CD4-positive, alpha-beta T cell treated with Interferon alpha-2 for 1 hour (primary cell): ENCODE measurements at regions not wholly inside any gene's neighbourhood (a gene's known extent, or its start where the extent isn't known, plus 50 kb on each side); places are given as distances from the start of the nearest gene placed in this dataset.

ENCODE experiments used
- DNase-seq, 2 donors: peaks; one replicate each; pipeline ENCODE4 v3.0.0-alpha.2; 2020 to 2022

GRCh38 chr16:63005356-63005755 is 969.1 kb upstream of the CDH8 start:
- DNase-seq, result no peak

- no peak for DNase-seq
Observed at GRCh38 chr16:62989480-62989879, 953.2 kb upstream of the CDH8 start.

GRCh38 chr16:62985722-62986121 is 949.5 kb upstream of the CDH8 start:
- no peak for DNase-seq

GRCh38 chr16:62978451-62978850 is 942.2 kb upstream of the CDH8 start:
- no peak for DNase-seq

- DNase-seq, result no peak
Observed at GRCh38 chr16:62977876-62978275, 941.6 kb upstream of the CDH8 start.

- DNase-seq, result no peak
Observed at GRCh38 chr16:62974424-62974823, 938.2 kb upstream of the CDH8 start.

- DNase-seq, result no peak
Observed at GRCh38 chr16:62970851-62971250, 934.6 kb upstream of the CDH8 start.

GRCh38 chr16:62969711-62970318 is 933.6 kb upstream of the CDH8 start:
- DNase-seq, result no peak

- DNase-seq, result no peak
Observed at GRCh38 chr16:62967611-62968010, 931.4 kb upstream of the CDH8 start.

GRCh38 chr16:62967163-62967562 is 930.9 kb upstream of the CDH8 start:
- no peak for DNase-seq

- no peak for DNase-seq
Observed at GRCh38 chr16:62966626-62967025, 930.4 kb upstream of the CDH8 start.

- no peak for DNase-seq
Observed at GRCh38 chr16:62965831-62966230, 929.6 kb upstream of the CDH8 start.

- DNase-seq, result no peak
Observed at GRCh38 chr16:62963846-62964245, 927.6 kb upstream of the CDH8 start.

- DNase-seq, result no peak
Observed at GRCh38 chr16:62955033-62955349, 918.8 kb upstream of the CDH8 start.

GRCh38 chr16:62954144-62955032 is 918.1 kb upstream of the CDH8 start:
- DNase-seq, result no peak

GRCh38 chr16:62950351-62950750 is 914.1 kb upstream of the CDH8 start:
- no peak for DNase-seq

- no peak for DNase-seq
Observed at GRCh38 chr16:62940569-62940968, 904.3 kb upstream of the CDH8 start.

GRCh38 chr16:62939687-62940086 is 903.4 kb upstream of the CDH8 start:
- DNase-seq, result no peak

- no peak for DNase-seq
Observed at GRCh38 chr16:62933929-62934328, 897.7 kb upstream of the CDH8 start.

GRCh38 chr16:62929593-62929992 is 893.4 kb upstream of the CDH8 start:
- no peak for DNase-seq

GRCh38 chr16:62927122-62927521 is 890.9 kb upstream of the CDH8 start:
- DNase-seq, result no peak

- DNase-seq, result no peak
Observed at GRCh38 chr16:62926121-62926801, 890.0 kb upstream of the CDH8 start.

- DNase-seq, result no peak
Observed at GRCh38 chr16:62921904-62922303, 885.7 kb upstream of the CDH8 start.

- no peak for DNase-seq
Observed at GRCh38 chr16:62913924-62914323, 877.7 kb upstream of the CDH8 start.
